Mucosa of descending colon (tissue), 3 donors: ENCODE measurements at regions not wholly inside any gene's neighbourhood (a gene's known extent, or its start where the extent isn't known, plus 50 kb on each side); places are given as distances from the start of the nearest gene placed in this dataset.
"Not testable (repeated sequence)": the region's sequence is repeated elsewhere in the genome, so short reads cannot be mapped to it uniquely, and the experiment has no call there.

ENCODE experiments used
- ATAC-seq: fragments of 200-7000 bp; cut with Tn5 transposase; one replicate; pipeline ENCODE4 v1.9.1; 2020; ENCODE audit warnings: mild to moderate bottlenecking, moderate library complexity
- DNase-seq, 3 donors: peaks; one replicate each; pipeline ENCODE4 v3.0.0-alpha.2; 2020
- H3K36me3 ChIP-seq: fragments of 200-600 bp; one replicate; pipeline ENCODE4 v1.8.0; 2021; ENCODE audit warnings: low read depth, mild to moderate bottlenecking
- H3K4me1 ChIP-seq: fragments of 200-600 bp; one replicate; pipeline ENCODE4 v1.8.0; 2021; ENCODE audit warnings: low read depth, mild to moderate bottlenecking
- H3K4me3 ChIP-seq: fragments of 200-600 bp; one replicate; pipeline ENCODE4 v1.8.0; 2021; ENCODE audit warnings: mild to moderate bottlenecking
- H3K9me3 ChIP-seq: fragments of 200-600 bp; one replicate; pipeline ENCODE4 v1.8.0; 2021; ENCODE audit warnings: mild to moderate bottlenecking
- intact Hi-C, 2 donors: fragments of 100-400 bp; cut with DNase I in 1 of 2; cut with micrococcal nuclease in 1 of 2; formaldehyde crosslinking; loops; one replicate each; pipeline versions ENCODE4 v1.11.0 to v1.11.1; 2022; cut with DNase I, micrococcal nuclease
- TF ChIP-seq, protein P1 (sequence below): fragments of 200-600 bp; IDR thresholded peaks from one replicate; pipeline ENCODE4 v1.8.0; 2022; ENCODE audit warnings: antibody characterized with exemption, mild to moderate bottlenecking
- donor health status: DM: no; HTN: no; CAD: no; lungs with moderate emphysema.
- donor health status: DM: no; HTN: no; CAD: no.
- donor health status: DM: no; HTN: yes; CAD: no.

GRCh38 chr5:45774528-45774927, 78.3 kb upstream of the HCN1 start:
- peaks cover 31% of the 10 kb centered on the region for H3K9me3 ChIP-seq
- DNase-seq: no peak
- H3K4me3 ChIP-seq: no peak overlapping the region
- H3K36me3 ChIP-seq: no peaks in the 10 kb centered on the region
- ATAC-seq: no peak
- H3K4me1 ChIP-seq: no peaks in the 10 kb centered on the region
- intact Hi-C loops: no loop called here
- TF ChIP-seq, protein P1, sequence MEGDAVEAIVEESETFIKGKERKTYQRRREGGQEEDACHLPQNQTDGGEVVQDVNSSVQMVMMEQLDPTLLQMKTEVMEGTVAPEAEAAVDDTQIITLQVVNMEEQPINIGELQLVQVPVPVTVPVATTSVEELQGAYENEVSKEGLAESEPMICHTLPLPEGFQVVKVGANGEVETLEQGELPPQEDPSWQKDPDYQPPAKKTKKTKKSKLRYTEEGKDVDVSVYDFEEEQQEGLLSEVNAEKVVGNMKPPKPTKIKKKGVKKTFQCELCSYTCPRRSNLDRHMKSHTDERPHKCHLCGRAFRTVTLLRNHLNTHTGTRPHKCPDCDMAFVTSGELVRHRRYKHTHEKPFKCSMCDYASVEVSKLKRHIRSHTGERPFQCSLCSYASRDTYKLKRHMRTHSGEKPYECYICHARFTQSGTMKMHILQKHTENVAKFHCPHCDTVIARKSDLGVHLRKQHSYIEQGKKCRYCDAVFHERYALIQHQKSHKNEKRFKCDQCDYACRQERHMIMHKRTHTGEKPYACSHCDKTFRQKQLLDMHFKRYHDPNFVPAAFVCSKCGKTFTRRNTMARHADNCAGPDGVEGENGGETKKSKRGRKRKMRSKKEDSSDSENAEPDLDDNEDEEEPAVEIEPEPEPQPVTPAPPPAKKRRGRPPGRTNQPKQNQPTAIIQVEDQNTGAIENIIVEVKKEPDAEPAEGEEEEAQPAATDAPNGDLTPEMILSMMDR: no peak

- Histone ChIP-seq H3K36me3 (no peaks in the 10 kb centered on the region), H3K9me3 (peaks cover 36% of the 10 kb centered on the region), H3K4me3 (no peak overlapping the region), H3K4me1 (no peaks in the 10 kb centered on the region)
- intact Hi-C loops: no loop called here
- ATAC-seq (no peak), DNase-seq (no peak)
- TF ChIP-seq, protein P1: no peak
Observed at GRCh38 chr5:45772402-45772801, 76.2 kb upstream of the HCN1 start.

- ATAC-seq: no peak
- no peak overlapping the region for H3K4me3 ChIP-seq
- H3K4me1 ChIP-seq: no peaks in the 10 kb centered on the region
- DNase-seq: no peak
- H3K9me3 ChIP-seq: peaks cover 51% of the 10 kb centered on the region
- no peaks in the 10 kb centered on the region for H3K36me3 ChIP-seq
- intact Hi-C loops: no loop called here
- TF ChIP-seq, protein P1: no peak
Observed at GRCh38 chr5:45765561-45765960, 69.4 kb upstream of the HCN1 start.

DNA sequence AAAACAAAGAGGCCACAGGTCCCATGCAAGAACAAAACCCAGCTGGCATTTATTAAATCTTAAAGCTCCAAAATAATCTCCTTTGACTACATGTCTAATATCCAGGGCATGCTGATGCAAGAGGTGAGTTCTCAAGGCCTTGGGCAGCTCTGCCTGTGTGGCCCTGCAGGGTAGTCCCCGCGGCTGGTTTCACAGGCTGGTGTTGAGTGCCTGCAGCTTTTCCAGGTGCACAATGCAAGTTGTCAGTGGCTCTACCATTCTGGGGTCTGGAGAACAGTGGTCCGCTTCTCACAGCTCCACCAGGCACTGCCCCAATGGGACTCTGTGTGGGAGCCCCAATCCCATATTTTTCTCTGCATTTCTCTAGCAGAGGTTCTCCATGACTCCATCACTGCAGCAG, 54.4 kb upstream of the HCN1 start:
- no peak for DNase-seq
- ATAC-seq: no peak
- Histone ChIP-seq H3K9me3 (peaks cover 51% of the 10 kb centered on the region), H3K4me3 (no peak overlapping the region), H3K4me1 (no peaks in the 10 kb centered on the region), H3K36me3 (no peaks in the 10 kb centered on the region)
- intact Hi-C loops: no loop called here
- TF ChIP-seq, protein P1: no peak

DNA sequence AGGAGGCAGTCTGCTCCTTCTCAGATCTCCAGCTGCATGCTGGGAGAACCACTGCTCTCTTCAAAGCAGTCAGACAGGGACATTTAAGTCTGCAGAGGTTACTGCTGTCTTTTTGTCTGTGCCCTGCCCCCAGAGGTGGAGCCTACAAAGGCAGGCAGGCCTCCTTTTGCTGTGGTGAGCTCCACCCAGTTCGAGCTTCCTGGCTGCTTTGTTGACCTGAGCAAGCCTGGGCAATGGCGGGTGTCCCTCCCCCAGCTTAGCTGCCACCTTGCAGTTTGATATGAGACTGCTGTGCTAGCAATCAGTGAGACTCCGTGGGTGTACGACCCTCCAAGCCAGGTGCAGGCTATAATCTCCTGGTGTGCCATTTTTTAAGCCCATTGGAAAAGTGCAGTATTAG, 52.3 kb upstream of the HCN1 start:
- intact Hi-C loops, ATAC-seq, DNase-seq, H3K4me1 ChIP-seq, H3K36me3 ChIP-seq, H3K4me3 ChIP-seq: not testable (repeated sequence)
- peaks cover 44% of the 10 kb centered on the region for H3K9me3 ChIP-seq
